HG03280 (cell line): ENCODE measurements at regions not wholly inside any gene's neighbourhood (a gene's known extent, or its start where the extent isn't known, plus 50 kb on each side); places are given as distances from the start of the nearest gene placed in this dataset.

Experiments used
- ATAC-seq: cut with Tn5 transposase; IDR thresholded peaks from one replicate; pipeline ENCODE4 v1.9.1; 2021; ENCODE audit warnings: mild to moderate bottlenecking, moderate library complexity; ENCODE audit not compliant: unreplicated experiment

GRCh38 chr7:17721736-17722285 is 218.5 kb downstream of the SNX13 start:
- no peak for ATAC-seq

GRCh38 chr7:17722798-17723197 is 217.5 kb downstream of the SNX13 start:
- ATAC-seq = no peak

- no peak for ATAC-seq
Measured at GRCh38 chr7:17725821-17726220, 214.5 kb downstream of the SNX13 start.

GRCh38 chr7:17732083-17732482 is 208.2 kb downstream of the SNX13 start:
- no peak for ATAC-seq
